WERI-Rb-1 (cell line): ENCODE measurements at regions not wholly inside any gene's neighbourhood (a gene's known extent, or its start where the extent isn't known, plus 50 kb on each side); places are given as distances from the start of the nearest gene placed in this dataset.

ENCODE experiments used
- DNase-seq: peaks from one replicate; pipeline ENCODE4 v3.0.0-alpha.2; 2020
- H3K27ac ChIP-seq: fragments of 250-450 bp; sonication (Bioruptor Pico); 2 replicates; pipeline ENCODE4 v1.5.1; 2020; ENCODE audit warnings: mild to moderate bottlenecking, moderate library complexity
- H3K27me3 ChIP-seq: fragments of 250-450 bp; sonication (Bioruptor Pico); 2 replicates; pipeline ENCODE4 v1.5.1; 2021; ENCODE audit warnings: mild to moderate bottlenecking, low read depth, moderate library complexity; ENCODE audit not compliant: insufficient read depth, severe bottlenecking
- H3K36me3 ChIP-seq: fragments of 250-450 bp; sonication (Bioruptor Pico); 2 replicates; pipeline ENCODE4 v1.5.1; 2020; ENCODE audit warnings: mild to moderate bottlenecking, moderate library complexity
- H3K4me3 ChIP-seq: 2 replicates; pipeline ENCODE4 v1.5.1; 2011; ENCODE audit warnings: low read depth, mild to moderate bottlenecking, control low read depth, low read length
- H3K9me3 ChIP-seq: fragments of 250-450 bp; sonication (Bioruptor Pico); 2 replicates; pipeline ENCODE4 v1.5.1; 2021; ENCODE audit warnings: mild to moderate bottlenecking, moderate library complexity; ENCODE audit not compliant: severe bottlenecking
- CTCF ChIP-seq: IDR thresholded peaks from 2 replicates; pipeline ENCODE4 v1.5.1; 2011; ENCODE audit warnings: low read depth, mild to moderate bottlenecking, control low read depth, inconsistent platforms, low read length

GRCh38 chr2:6526093-6526824 is 339.4 kb downstream of the CMPK2 start:
- Histone ChIP-seq H3K9me3 (no peaks in the 10 kb centered on the region), H3K27me3 (no peaks in the 10 kb centered on the region), H3K27ac (peak overlapping the region; percentile 97), H3K36me3 (no peaks in the 10 kb centered on the region), H3K4me3 (no peak overlapping the region)
- TF ChIP-seq CTCF = peak; percentile 66
- DNase-seq = peak; percentile 73

GRCh38 chr2:6531304-6531703 is 334.4 kb downstream of the CMPK2 start:
- Histone ChIP-seq H3K4me3 (no peak overlapping the region), H3K27me3 (no peaks in the 10 kb centered on the region), H3K27ac (no peak overlapping the region), H3K9me3 (no peaks in the 10 kb centered on the region), H3K36me3 (no peaks in the 10 kb centered on the region)
- no peak for DNase-seq
- TF ChIP-seq CTCF = no peak

GRCh38 chr2:6535572-6535971 is 330.1 kb downstream of the CMPK2 start:
- Histone ChIP-seq H3K36me3 (no peaks in the 10 kb centered on the region), H3K27me3 (no peaks in the 10 kb centered on the region), H3K9me3 (no peaks in the 10 kb centered on the region), H3K4me3 (no peak overlapping the region), H3K27ac (no peak overlapping the region)
- no peak for DNase-seq
- TF ChIP-seq CTCF = no peak

GRCh38 chr2:6538607-6539006 is 327.1 kb downstream of the CMPK2 start:
- DNase-seq = no peak
- no peak for TF ChIP-seq CTCF
- no peaks in the 10 kb centered on the region for H3K9me3 ChIP-seq
- no peak overlapping the region for H3K4me3 ChIP-seq
- no peaks in the 10 kb centered on the region for H3K36me3 ChIP-seq
- H3K27ac ChIP-seq = no peak overlapping the region
- no peaks in the 10 kb centered on the region for H3K27me3 ChIP-seq

- Histone ChIP-seq H3K36me3 (no peaks in the 10 kb centered on the region), H3K27me3 (no peaks in the 10 kb centered on the region), H3K27ac (no peak overlapping the region), H3K4me3 (no peak overlapping the region), H3K9me3 (no peaks in the 10 kb centered on the region)
- DNase-seq = no peak
- no peak for TF ChIP-seq CTCF
These were observed 320.4 kb downstream of the CMPK2 start for GRCh38 chr2:6545336-6545735.

GRCh38 chr2:6545795-6546194 is 319.9 kb downstream of the CMPK2 start:
- no peak overlapping the region for H3K4me3 ChIP-seq
- no peaks in the 10 kb centered on the region for H3K27me3 ChIP-seq
- no peak for TF ChIP-seq CTCF
- H3K36me3 ChIP-seq = no peaks in the 10 kb centered on the region
- H3K9me3 ChIP-seq = no peaks in the 10 kb centered on the region
- H3K27ac ChIP-seq = no peak overlapping the region
- DNase-seq = no peak
